IMR-90 (cell line): ENCODE measurements at regions not wholly inside any gene's neighbourhood (a gene's known extent, or its start where the extent isn't known, plus 50 kb on each side); places are given as distances from the start of the nearest gene placed in this dataset.

ENCODE experiments used
- ATAC-seq: fragments of 200-7000 bp; cut with Tn5 transposase; 2 replicates; pipeline ENCODE4 v1.9.1; 2020; ENCODE audit warnings: low read depth, mild to moderate bottlenecking, moderate library complexity
- BruUV-seq: library from RNA; stranded (reverse); fragments of 400-500 nt; replicated peaks from 2 replicates; lab custom pipeline; 2021; lab: Mats Ljungman, UMichigan
- CTCF ChIA-PET: fragments of 300-600 bp; formaldehyde crosslinking; extraction: SDS; loops from one replicate; lab custom pipeline; 2021; ENCODE audit warnings: antibody characterized with exemption; lab: Yijun Ruan, JAX
- POLR2A ChIA-PET: fragments of 300-600 bp; sonication (Branson Sonifier 250); formaldehyde crosslinking; loops from one replicate; lab custom pipeline; 2022; ENCODE audit warnings: antibody characterized with exemption; ENCODE audit not compliant: unreplicated experiment; lab: Charles Lee
- DNase-seq: peaks from one replicate; pipeline ENCODE4 v3.0.0; 2013
- H2AFZ ChIP-seq: replicated peaks from 2 replicates; pipeline ENCODE3; 2013; ENCODE audit warnings: low read length, mild to moderate bottlenecking; ENCODE audit not compliant: poor library complexity
- H2AK5ac ChIP-seq: 2 replicates; pipeline ENCODE4 v1.6.1; 2013; ENCODE audit warnings: low read depth, low read length, inconsistent platforms
- H2AK9ac ChIP-seq: replicated peaks from 2 replicates; pipeline ENCODE3; 2013; ENCODE audit warnings: mild to moderate bottlenecking, low read depth, low read length, moderate library complexity; ENCODE audit not compliant: poor library complexity
- H2BK120ac ChIP-seq: 2 replicates; pipeline ENCODE4 v1.6.1; 2013; ENCODE audit warnings: low read depth, low read length, inconsistent platforms
- H2BK15ac ChIP-seq: 3 replicates; pipeline ENCODE4 v1.6.1; 2013; ENCODE audit warnings: low read depth, low read length, inconsistent platforms
- H2BK20ac ChIP-seq: 2 replicates; pipeline ENCODE4 v1.6.1; 2013; ENCODE audit warnings: low read depth, mild to moderate bottlenecking, inconsistent platforms, low read length, moderate library complexity
- H2BK5ac ChIP-seq: 2 replicates; pipeline ENCODE4 v1.6.1; 2013; ENCODE audit warnings: mild to moderate bottlenecking, low read depth, low read length, inconsistent platforms; ENCODE audit not compliant: poor library complexity, severe bottlenecking
- H3K14ac ChIP-seq: replicated peaks from 2 replicates; pipeline ENCODE4 v1.6.1; 2013; ENCODE audit warnings: low read depth, low read length, inconsistent platforms
- H3K18ac ChIP-seq: 2 replicates; pipeline ENCODE4 v1.6.1; 2013; ENCODE audit warnings: low read depth, low read length, control low read depth
- H3K23ac ChIP-seq: 2 replicates; pipeline ENCODE4 v1.6.1; 2013; ENCODE audit warnings: low read depth, low read length, inconsistent platforms
- H3K27ac ChIP-seq: 2 replicates; pipeline ENCODE4 v1.5.1; 2013; ENCODE audit warnings: mild to moderate bottlenecking, control low read depth, low read length; ENCODE audit not compliant: insufficient read depth
- H3K27me3 ChIP-seq: 2 replicates; pipeline ENCODE4 v1.6.1; 2013; ENCODE audit warnings: low read length; ENCODE audit not compliant: control insufficient read depth, insufficient read depth
- H3K36me3 ChIP-seq: 2 replicates; pipeline ENCODE4 v1.6.1; 2013; ENCODE audit warnings: low read length, mixed read lengths; ENCODE audit not compliant: control insufficient read depth, insufficient read depth
- H3K4ac ChIP-seq: 2 replicates; pipeline ENCODE4 v1.6.1; 2013; ENCODE audit warnings: low read depth, low read length, inconsistent platforms
- H3K4me1 ChIP-seq: 2 replicates; pipeline ENCODE4 v1.6.1; 2013; ENCODE audit warnings: low read length, mixed read lengths; ENCODE audit not compliant: control insufficient read depth, insufficient read depth
- H3K4me2 ChIP-seq: 2 replicates; pipeline ENCODE4 v1.6.1; 2013; ENCODE audit warnings: low read depth, mild to moderate bottlenecking, control low read depth, low read length, moderate library complexity
- H3K4me3 ChIP-seq: 2 replicates; pipeline ENCODE4 v1.5.1; 2013; ENCODE audit warnings: low read depth, mild to moderate bottlenecking, control low read depth, low read length, moderate library complexity; ENCODE audit not compliant: insufficient read depth
- H3K56ac ChIP-seq: 2 replicates; pipeline ENCODE4 v1.6.1; 2013; ENCODE audit warnings: low read length, inconsistent platforms; ENCODE audit not compliant: insufficient read depth; ENCODE audit errors: extremely low read depth
- H3K79me1 ChIP-seq, 2 experiments: 2 replicates each; pipeline ENCODE4 v1.6.1; 2013; ENCODE audit warnings: low read length in 2 of 2, inconsistent platforms in 1 of 2, low read depth in 1 of 2
- H3K9ac ChIP-seq: 2 replicates; pipeline ENCODE4 v1.6.1; 2013; ENCODE audit warnings: low read depth, low read length, control low read depth
- H3K9me1 ChIP-seq: 2 replicates; pipeline ENCODE4 v1.6.1; 2013; ENCODE audit warnings: low read length, inconsistent platforms; ENCODE audit not compliant: insufficient read depth
- H3K9me3 ChIP-seq: 2 replicates; pipeline ENCODE4 v1.6.1; 2013; ENCODE audit warnings: low read length; ENCODE audit not compliant: control insufficient read depth, insufficient read depth
- H4K20me1 ChIP-seq: 2 replicates; pipeline ENCODE4 v1.6.1; 2013; ENCODE audit warnings: low read length, inconsistent platforms; ENCODE audit not compliant: insufficient read depth
- H4K5ac ChIP-seq: 2 replicates; pipeline ENCODE4 v1.6.1; 2013; ENCODE audit warnings: mild to moderate bottlenecking, low read depth, low read length, control low read depth
- H4K8ac ChIP-seq, 2 experiments: 2 replicates each; pipeline ENCODE4 v1.6.1; 2013; ENCODE audit warnings: low read depth in 2 of 2, low read length in 2 of 2, control low read depth in 1 of 2, inconsistent platforms in 1 of 2
- H4K91ac ChIP-seq: 2 replicates; pipeline ENCODE4 v1.6.1; 2013; ENCODE audit warnings: low read depth, low read length, inconsistent platforms; ENCODE audit not compliant: insufficient read depth
- BHLHE40 ChIP-seq: fragments of 150-350 bp; IDR thresholded peaks from 2 replicates; pipeline ENCODE4 v1.6.1; 2016; ENCODE audit warnings: mild to moderate bottlenecking, low read depth, low read length
- CEBPB ChIP-seq: IDR thresholded peaks from 2 replicates; pipeline ENCODE4 v1.6.1; 2012; ENCODE audit warnings: low read depth, low read length, improper control_type of control experiment
- FOS ChIP-seq: fragments of 150-350 bp; IDR thresholded peaks from 2 replicates; pipeline ENCODE4 v1.6.1; 2016; ENCODE audit warnings: low read depth, low read length
- MAFK ChIP-seq: IDR thresholded peaks from 2 replicates; pipeline ENCODE4 v1.6.1; 2012; ENCODE audit warnings: low read depth, low read length, improper control_type of control experiment
- MXI1 ChIP-seq: IDR thresholded peaks from 2 replicates; pipeline ENCODE4 v1.6.1; 2012; ENCODE audit warnings: low read depth, mild to moderate bottlenecking, low read length, moderate library complexity, borderline replicate concordance
- NFE2L2 ChIP-seq: fragments of 150-350 bp; IDR thresholded peaks from 2 replicates; pipeline ENCODE4 v1.6.1; 2016; ENCODE audit warnings: low read depth, mild to moderate bottlenecking, low read length
- POLR2A ChIP-seq: IDR thresholded peaks from 2 replicates; pipeline ENCODE4 v1.6.1; 2012; ENCODE audit warnings: mild to moderate bottlenecking, low read depth, low read length
- RAD21 ChIP-seq: IDR thresholded peaks from 2 replicates; pipeline ENCODE4 v1.6.1; 2012; ENCODE audit warnings: low read length, improper control_type of control experiment
- RCOR1 ChIP-seq: IDR thresholded peaks from 2 replicates; pipeline ENCODE4 v1.6.1; 2012; ENCODE audit warnings: mild to moderate bottlenecking, low read length, improper control_type of control experiment; ENCODE audit not compliant: insufficient replicate concordance
- RFX5 ChIP-seq: IDR thresholded peaks from 2 replicates; pipeline ENCODE4 v1.8.0; 2012; ENCODE audit warnings: low read depth, mild to moderate bottlenecking, low read length, moderate library complexity
- SMC3 ChIP-seq: fragments of 150-350 bp; IDR thresholded peaks from 2 replicates; pipeline ENCODE4 v1.6.1; 2016; ENCODE audit warnings: low read depth, mild to moderate bottlenecking, antibody characterized with exemption, low read length, moderate library complexity
- WGBS, 2 experiments: methylation state at CpG; one replicate each; pipeline versions ENCODE4 v1.1.5 to v1.1.7; 2013; ENCODE audit warnings: missing lambda C conversion rate in 2 of 2; ENCODE audit not compliant: insufficient read length in 1 of 2; ENCODE audit errors: extremely low coverage in 2 of 2; 5-methylcytosine and 5-hydroxymethylcytosine counted together
- dilution Hi-C: fragments of 300-500 bp; cut with HindIII; formaldehyde crosslinking; loops from one replicate; pipeline ENCODE4 v1.14.3; 2018; ENCODE audit warnings: low sequenced_read_pairs; ENCODE audit not compliant: unreplicated experiment
- in situ Hi-C: fragments of 300-500 bp; cut with MboI; formaldehyde crosslinking; loops from 3 replicates; pipeline ENCODE4 v1.14.3; 2019; ENCODE audit warnings: low sequenced_read_pairs, inconsistent platforms, mixed read lengths
- intact Hi-C: fragments of 100-400 bp; cut with micrococcal nuclease; formaldehyde crosslinking; loops from 2 replicates; pipeline ENCODE4 v1.10.0; 2022
- TF ChIP-seq, protein P1 (sequence below): fragments of 150-350 bp; IDR thresholded peaks from 2 replicates; pipeline ENCODE4 v1.6.1; 2016; ENCODE audit warnings: low read depth, mild to moderate bottlenecking, low read length, moderate library complexity, borderline replicate concordance
- TF ChIP-seq, protein P2 (sequence below): conservative IDR thresholded peaks from 2 replicates; pipeline ENCODE4 v1.5.1; 2012; ENCODE audit warnings: mild to moderate bottlenecking, low read depth, low read length, improper control_type of control experiment

DNA sequence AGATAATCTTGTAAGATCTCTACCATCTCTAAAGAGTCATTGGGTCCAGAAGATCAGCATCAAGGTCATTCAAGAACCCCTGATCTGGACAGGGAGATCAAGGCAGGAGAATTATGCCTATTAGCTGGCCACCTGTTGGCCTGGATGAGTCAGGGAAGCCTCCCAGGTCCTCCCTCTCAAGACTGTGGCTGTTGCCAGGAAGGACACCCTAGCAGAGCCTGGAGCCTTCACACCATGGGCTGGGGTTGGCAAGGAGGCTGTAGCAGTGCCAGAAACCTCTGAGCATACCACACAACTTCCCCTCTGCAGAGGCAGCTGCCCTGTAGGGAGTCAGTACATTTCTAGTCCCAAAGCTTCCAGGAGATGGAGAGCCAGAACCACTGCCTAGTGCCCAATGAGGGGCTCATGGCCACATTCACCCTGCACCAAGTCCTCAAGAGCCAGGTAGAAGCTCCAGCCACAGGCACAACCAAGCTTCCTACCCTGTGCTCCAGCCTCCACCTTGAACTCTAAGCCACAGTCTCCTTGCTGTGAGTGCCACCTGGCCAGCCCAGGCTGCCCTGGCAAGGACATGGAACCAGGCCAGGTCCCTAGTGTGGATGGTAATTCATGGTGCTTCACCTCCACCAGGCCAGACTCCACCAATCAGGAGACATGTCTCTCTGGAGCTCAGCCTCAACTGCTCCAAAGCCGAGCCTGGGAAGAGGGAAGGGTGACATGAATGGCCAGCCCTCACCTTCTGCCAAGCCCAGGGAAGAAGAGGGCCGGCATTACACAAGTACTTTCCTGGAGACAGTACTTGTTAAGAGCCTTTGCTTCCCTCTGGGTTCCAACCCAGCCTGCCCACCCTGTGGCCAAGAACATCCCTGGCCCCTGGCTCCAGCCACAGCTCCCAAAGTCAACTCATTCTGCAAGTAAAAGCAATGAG is 124.3 kb downstream of the BUD13 start (continued):
- TF ChIP-seq RCOR1 = no peak

DNA sequence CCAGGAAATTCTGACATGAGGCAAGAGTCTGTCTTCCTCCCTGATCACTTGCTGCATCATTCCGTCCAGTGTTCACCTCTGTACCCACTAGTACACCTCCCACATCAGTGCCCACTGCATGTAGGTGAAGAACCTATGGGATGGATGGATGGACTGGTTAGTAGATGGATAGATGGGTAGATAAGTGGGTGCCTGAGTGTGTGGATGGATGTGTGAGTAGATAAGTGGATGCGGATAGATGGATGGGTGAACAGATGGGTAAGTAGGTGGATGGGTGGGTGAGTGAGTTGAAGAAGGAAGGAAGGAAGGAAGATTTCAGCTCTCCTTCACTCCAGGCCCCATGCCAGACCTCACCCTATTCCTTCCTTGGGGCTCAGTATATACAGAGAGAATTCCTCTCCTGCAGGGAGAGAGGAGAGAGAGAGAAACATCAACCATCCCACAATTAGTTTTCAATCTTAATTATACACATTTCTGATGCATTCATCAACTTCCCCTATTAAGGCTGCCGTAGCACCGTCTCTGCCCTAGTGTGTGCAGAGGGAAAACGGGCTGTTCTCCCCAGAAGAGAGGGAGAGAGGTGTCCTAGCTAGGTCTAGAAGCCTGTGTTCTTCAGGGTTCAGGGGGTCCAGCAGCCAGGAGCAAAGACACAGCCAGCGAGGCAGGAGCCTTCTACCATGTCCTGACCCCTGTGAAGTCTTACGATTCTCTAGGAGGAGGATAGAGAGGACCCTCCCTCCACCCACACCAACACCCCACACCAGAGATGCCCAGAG is 125.3 kb downstream of the BUD13 start:
- in situ Hi-C loops = no loop called here
- Histone ChIP-seq H3K18ac (no peak overlapping the region), H3K4me1 (no peaks in the 10 kb centered on the region), H2AK9ac (no peak overlapping the region), H2AFZ (no peak overlapping the region), H2BK120ac (no peak overlapping the region), H3K79me1 (no peaks in the 10 kb centered on the region), H3K9ac (no peak overlapping the region), H2BK5ac (no peak overlapping the region), H3K56ac (no peak overlapping the region), H4K91ac (no peak overlapping the region), H4K8ac (no peak overlapping the region), H3K23ac (no peak overlapping the region), H4K5ac (no peak overlapping the region), H2BK20ac (no peak overlapping the region), H3K9me1 (no peaks in the 10 kb centered on the region), H2BK15ac (no peak overlapping the region), H3K4ac (no peak overlapping the region), H3K36me3 (no peaks in the 10 kb centered on the region), H3K14ac (no peak overlapping the region), H3K9me3 (no peaks in the 10 kb centered on the region; the same call in 1 of the 2 replicates), H3K27ac (no peak overlapping the region), H3K27me3 (peaks cover 4% of the 10 kb centered on the region), H2AK5ac (no peak overlapping the region), H4K20me1 (no peaks in the 10 kb centered on the region), H3K4me2 (no peak overlapping the region), H3K4me3 (no peak overlapping the region)
- DNase-seq (no peak), ATAC-seq (no peak)
- no CpG with 5 or more reads among the region's 7 CpGs for WGBS, 2 experiments
- ChIA-PET POLR2A (no interaction called here), CTCF (no interaction called here)
- intact Hi-C loops = no loop called here
- no TSS peak for BruUV-seq
- dilution Hi-C loops = no loop called here
- TF ChIP-seq CEBPB (no peak), MXI1 (no peak), RAD21 (no peak), RFX5 (no peak), FOS (no peak), POLR2A (no peak), BHLHE40 (no peak), RCOR1 (no peak), MAFK (no peak), NFE2L2 (no peak), SMC3 (no peak)
- TF ChIP-seq, protein P1, sequence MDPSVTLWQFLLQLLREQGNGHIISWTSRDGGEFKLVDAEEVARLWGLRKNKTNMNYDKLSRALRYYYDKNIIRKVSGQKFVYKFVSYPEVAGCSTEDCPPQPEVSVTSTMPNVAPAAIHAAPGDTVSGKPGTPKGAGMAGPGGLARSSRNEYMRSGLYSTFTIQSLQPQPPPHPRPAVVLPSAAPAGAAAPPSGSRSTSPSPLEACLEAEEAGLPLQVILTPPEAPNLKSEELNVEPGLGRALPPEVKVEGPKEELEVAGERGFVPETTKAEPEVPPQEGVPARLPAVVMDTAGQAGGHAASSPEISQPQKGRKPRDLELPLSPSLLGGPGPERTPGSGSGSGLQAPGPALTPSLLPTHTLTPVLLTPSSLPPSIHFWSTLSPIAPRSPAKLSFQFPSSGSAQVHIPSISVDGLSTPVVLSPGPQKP = no peak
- TF ChIP-seq, protein P2, sequence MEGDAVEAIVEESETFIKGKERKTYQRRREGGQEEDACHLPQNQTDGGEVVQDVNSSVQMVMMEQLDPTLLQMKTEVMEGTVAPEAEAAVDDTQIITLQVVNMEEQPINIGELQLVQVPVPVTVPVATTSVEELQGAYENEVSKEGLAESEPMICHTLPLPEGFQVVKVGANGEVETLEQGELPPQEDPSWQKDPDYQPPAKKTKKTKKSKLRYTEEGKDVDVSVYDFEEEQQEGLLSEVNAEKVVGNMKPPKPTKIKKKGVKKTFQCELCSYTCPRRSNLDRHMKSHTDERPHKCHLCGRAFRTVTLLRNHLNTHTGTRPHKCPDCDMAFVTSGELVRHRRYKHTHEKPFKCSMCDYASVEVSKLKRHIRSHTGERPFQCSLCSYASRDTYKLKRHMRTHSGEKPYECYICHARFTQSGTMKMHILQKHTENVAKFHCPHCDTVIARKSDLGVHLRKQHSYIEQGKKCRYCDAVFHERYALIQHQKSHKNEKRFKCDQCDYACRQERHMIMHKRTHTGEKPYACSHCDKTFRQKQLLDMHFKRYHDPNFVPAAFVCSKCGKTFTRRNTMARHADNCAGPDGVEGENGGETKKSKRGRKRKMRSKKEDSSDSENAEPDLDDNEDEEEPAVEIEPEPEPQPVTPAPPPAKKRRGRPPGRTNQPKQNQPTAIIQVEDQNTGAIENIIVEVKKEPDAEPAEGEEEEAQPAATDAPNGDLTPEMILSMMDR = no peak
